NCI-H526 treated with DMSO at 0.1 percent for 48 hours (cell line): ENCODE measurements at regions not wholly inside any gene's neighbourhood (a gene's known extent, or its start where the extent isn't known, plus 50 kb on each side); places are given as distances from the start of the nearest gene placed in this dataset.

Source experiments
- DNase-seq: peaks from one replicate; lab custom pipeline; 2025; lab: John Stamatoyannopoulos, UW

DNA sequence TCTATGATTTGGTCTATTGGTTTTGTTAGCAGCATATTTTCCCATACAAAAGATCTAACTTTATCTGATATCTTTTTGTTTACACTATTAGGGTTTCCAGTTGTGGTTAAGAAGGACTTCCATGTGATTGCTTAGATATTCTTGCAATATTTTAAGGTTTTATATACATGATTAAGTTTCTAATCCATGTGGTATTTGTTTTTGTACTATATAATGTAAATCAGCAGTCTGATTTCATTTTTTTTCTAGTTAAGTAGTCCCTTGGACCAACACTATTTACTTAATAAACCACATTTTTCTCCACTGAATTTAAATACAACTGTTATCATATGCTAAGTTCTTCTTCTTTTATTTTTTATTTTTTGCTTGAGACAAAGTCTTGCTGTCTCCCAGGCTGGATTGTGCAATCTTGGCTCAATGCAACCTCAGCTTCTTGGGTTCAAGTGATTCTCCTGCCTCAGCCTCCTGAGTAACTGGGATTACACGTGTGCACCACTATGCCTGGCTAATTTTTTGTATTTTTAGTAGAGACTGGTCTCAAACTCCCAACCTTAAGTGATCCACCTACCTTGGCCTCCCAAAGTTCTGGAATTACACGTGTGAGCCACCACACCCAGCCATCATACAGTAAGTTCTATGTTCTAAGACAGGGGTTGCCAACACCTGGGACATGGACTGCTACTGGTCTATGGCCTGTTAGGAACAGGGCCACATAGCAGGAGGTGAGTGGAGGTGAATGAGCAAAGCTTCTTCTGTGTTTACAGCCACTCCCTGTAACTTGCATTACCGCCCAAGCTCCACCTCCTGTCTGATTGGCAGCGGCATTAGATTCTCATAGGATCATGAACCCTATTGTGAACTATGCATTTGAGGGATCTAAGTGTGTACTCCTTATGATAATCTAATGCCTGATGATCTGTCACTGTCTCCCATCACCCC, 58.5 kb upstream of the RAB27B start:
- DNase-seq, result no peak

DNA sequence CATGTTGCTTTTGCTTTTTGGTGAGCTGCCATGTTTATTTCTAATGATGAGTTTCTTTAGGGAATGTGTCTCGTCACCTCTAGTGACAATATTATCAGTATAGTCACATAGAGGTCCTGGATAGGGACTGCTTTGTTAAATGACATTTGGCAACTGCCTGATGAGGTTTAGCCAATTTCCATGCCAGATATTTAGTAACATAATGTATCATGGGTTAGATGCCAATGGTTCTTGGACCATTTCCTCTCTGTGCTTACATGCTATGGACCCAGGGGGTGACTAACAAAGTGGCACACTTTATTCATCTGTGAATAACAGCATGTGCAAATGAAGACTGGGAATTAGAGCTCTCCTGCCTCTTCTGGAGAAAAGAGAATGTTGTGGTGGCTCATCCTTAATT, 56.2 kb upstream of the RAB27B start:
- no peak for DNase-seq

DNA sequence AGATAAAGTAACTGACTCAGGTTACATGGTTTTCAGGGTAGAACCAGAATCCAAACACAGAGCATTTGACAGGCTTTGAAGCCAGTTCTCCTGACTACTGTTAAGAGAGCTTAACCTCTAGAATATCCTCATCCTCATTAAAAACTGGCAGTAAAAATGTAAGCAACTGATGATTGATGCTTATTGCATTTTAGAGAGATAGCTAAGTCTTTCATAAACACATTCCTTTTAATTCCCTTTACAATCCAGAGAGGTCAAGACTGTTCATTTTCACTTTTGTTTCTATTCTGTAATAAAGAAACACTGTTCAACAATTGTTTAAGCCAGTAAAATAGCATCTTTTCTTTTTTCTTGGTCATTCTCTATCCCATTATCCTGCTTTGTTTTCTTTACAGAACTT, 53.9 kb upstream of the RAB27B start:
- no peak for DNase-seq

DNA sequence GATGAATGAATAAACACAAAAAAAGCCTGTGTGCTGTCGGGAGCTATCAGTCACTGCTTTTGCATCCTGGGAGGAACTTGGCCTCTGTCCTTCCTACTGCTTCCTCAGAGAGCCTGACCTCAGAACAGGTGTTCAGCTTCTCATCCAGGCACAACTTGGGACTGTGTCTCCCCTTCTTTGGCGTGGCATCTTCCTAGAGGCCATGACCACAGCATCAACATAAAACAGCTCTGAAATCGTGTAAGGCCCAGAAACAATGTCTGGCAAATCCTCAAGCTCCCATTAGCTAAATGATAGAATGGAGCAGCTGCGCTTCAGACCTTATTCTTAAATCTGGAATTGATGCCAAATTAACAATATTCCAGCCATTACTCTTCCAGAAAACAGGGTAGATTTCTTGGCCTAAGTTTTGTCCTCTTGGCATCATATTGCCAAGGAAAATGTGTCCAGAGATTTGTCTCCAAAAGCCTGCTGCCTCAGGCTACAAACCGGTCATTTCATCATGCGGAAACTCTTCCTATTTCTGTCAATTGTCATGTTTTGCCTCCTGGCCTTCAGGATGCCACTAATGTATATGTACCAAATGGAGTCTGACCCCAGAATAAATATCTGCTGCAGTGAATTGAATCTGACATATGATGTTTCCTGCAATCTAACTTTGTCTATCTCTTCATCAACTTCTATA, 53.2 kb upstream of the RAB27B start:
- DNase-seq, result no peak

DNA sequence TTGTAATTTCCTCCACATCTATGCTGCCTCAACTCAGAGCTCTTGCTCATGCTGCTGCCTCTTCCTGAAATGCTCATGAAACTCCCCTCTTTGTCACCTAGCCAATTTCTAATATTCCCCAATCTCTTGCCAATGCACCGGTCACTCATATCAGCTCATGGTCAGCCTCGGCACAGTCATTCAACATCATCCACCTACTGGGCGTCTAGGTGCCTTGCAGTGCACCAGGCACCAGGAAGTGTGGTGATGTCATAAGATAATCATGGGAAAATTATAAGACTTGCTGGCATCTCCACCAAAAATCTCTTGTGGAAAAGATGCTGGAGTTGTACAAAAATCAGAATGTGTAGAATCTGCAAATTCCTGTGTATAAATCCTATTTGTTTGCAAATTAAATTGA, 52.6 kb upstream of the RAB27B start:
- no peak for DNase-seq

DNA sequence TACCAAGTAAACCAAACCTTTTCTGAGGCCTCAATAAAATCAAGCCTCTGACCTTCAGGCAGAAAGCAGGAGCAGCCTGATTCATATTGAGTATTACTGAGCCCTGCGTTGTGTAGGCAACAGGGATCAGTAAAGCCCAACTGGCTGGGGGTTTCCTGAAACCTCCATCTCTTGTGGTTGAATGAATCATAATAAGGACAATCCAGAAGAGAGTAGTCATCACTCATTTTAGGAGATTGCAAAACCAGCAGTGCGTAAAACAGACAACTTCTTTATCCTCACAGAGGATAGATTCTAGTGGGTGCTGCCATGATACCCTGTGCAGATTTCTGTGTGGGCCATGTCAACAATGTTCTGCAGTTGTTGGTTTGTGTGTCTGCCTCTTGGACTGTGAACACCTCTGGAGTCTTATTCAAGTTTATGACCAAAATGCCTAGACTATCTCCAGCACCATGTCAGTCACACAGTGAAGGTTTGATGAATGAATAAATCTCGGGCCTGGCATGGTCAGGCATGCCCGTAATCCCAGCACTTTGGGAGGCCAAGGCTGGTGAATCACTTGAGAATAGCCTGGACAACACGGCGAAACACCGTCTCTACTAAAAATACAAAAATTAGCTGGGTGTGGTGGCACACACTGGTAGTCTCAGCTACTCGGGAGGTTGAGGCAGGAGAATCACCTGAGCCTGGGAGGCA, 51.8 kb upstream of the RAB27B start:
- DNase-seq, result no peak

DNA sequence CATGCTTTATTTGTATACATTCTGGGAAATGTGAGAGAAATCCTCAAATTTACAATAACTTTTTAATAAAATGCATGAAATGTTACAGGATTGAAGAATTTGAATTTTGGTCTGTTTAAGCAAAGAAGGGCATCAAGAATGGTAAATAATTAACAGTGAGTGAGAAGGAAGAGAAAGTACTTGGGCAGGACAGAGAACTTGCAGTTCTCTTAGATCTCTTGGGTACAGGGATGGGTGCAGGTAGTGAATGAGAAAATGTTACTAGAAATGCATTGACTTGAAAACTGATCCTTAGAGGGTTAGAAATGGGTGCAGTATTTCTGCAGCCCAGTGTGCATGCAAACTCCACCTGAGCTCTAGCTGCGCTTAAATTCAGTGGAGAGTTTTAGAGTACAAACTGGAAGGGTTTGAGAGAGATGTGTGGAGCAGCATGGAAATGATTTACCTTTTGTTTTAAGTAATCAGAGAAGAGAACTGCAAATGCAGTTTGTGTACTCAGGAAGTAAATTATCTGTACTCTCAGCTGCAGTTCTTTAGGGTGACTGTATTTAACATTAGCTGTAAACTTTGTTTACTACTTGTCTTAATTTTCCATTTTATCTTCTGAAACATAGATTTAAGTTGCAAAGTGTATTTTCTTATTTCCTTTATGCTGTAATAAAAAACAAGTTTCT, 51.0 kb upstream of the RAB27B start:
- no peak for DNase-seq

DNA sequence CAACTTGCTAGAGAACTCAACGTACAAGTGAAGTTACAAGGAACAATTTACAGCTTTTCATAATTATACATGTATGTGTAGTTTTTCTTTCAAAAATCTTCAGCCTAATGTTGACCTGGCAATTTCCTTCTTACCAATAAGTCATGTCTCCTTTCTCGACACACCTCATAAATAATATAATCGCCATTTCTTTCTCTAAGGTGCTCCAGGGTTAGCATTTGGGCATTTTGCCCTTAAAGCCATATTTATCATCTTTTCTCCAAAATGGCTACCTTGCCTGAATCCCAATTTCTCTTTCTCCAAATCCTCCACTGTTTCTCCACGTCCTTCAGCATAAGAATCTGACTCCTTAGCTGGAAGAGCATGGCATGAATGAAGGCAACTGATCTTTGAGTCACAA, 50.3 kb upstream of the RAB27B start:
- DNase-seq, result no peak
